ENCODE measurements at regions not wholly inside any gene's neighbourhood (a gene's known extent, or its start where the extent isn't known, plus 50 kb on each side); places are given as distances from the start of the nearest gene placed in this dataset.

- no peak for DNase-seq (ENCODE audit: low read depth in 2 of 2)
These were observed 67.5 kb downstream of the TMX1 start for GRCh38 chr14:51307551-51307950.

- no peak for DNase-seq (ENCODE audit: low read depth in 2 of 2)
These were observed 68.8 kb downstream of the TMX1 start for GRCh38 chr14:51308866-51309265.

- DNase-seq (ENCODE audit: low read depth in 2 of 2) = no peak
These were observed 70.5 kb downstream of the TMX1 start for GRCh38 chr14:51310505-51310944.

- DNase-seq (ENCODE audit: low read depth in 2 of 2) = no peak
These were observed 74.4 kb downstream of the TMX1 start for GRCh38 chr14:51314321-51315015.

- no peak for DNase-seq (ENCODE audit: low read depth in 2 of 2)
These were observed 77.3 kb downstream of the TMX1 start for GRCh38 chr14:51317373-51317772.

GRCh38 chr14:51318813-51319597 is 79.0 kb downstream of the TMX1 start:
- no peak for DNase-seq (ENCODE audit: low read depth in 2 of 2)

GRCh38 chr14:51321036-51321435 is 81.0 kb downstream of the TMX1 start:
- no peak for DNase-seq (ENCODE audit: low read depth in 2 of 2)

- DNase-seq (ENCODE audit: low read depth in 2 of 2) = no peak
These were observed 83.4 kb downstream of the TMX1 start for GRCh38 chr14:51323492-51323891.

- no peak for DNase-seq (ENCODE audit: low read depth in 2 of 2)
These were observed 87.3 kb downstream of the TMX1 start for GRCh38 chr14:51327376-51327775.

- peak; percentile 6 to 24 for DNase-seq (ENCODE audit: low read depth in 2 of 2)
These were observed 88.2 kb downstream of the TMX1 start for GRCh38 chr14:51328064-51328771.

- DNase-seq (ENCODE audit: low read depth in 2 of 2) = no peak
These were observed 88.8 kb downstream of the TMX1 start for GRCh38 chr14:51328772-51329353.

- no peak for DNase-seq (ENCODE audit: low read depth in 2 of 2)
These were observed 91.7 kb downstream of the TMX1 start for GRCh38 chr14:51331486-51332367.

- DNase-seq (ENCODE audit: low read depth in 2 of 2) = no peak
These were observed 93.3 kb downstream of the TMX1 start for GRCh38 chr14:51333299-51333698.

- no peak for DNase-seq (ENCODE audit: low read depth in 2 of 2)
These were observed 94.0 kb downstream of the TMX1 start for GRCh38 chr14:51333901-51334521.

GRCh38 chr14:51334566-51334965 is 94.5 kb downstream of the TMX1 start:
- no peak for DNase-seq (ENCODE audit: low read depth in 2 of 2)

GRCh38 chr14:51335531-51335930 is 95.5 kb downstream of the TMX1 start:
- DNase-seq (ENCODE audit: low read depth in 2 of 2) = no peak

GRCh38 chr14:51335961-51336723 is 96.1 kb downstream of the TMX1 start:
- DNase-seq (ENCODE audit: low read depth in 2 of 2) = no peak

GRCh38 chr14:51336734-51337133 is 96.7 kb downstream of the TMX1 start:
- DNase-seq (ENCODE audit: low read depth in 2 of 2) = no peak

GRCh38 chr14:51337520-51337919 is 97.5 kb downstream of the TMX1 start:
- DNase-seq (ENCODE audit: low read depth in 2 of 2) = no peak

- DNase-seq (ENCODE audit: low read depth in 2 of 2) = no peak
These were observed 101.3 kb downstream of the TMX1 start for GRCh38 chr14:51341338-51341737.

Measured in stimulated activated CD8-positive, alpha-beta memory T cell treated with anti-CD3 and anti-CD28 coated beads, Interleukin-2, amount 100 ng/mL, for 48 hours (primary cell).